ENCODE measurements at regions not wholly inside any gene's neighbourhood (a gene's known extent, or its start where the extent isn't known, plus 50 kb on each side); places are given as distances from the start of the nearest gene placed in this dataset.

GRCh38 chr18:5661179-5661578, 117.4 kb upstream of the EPB41L3 start:
- H3K4me3 Mint-ChIP-seq (ENCODE audit: unreplicated experiment): no peak overlapping the region
- no peak overlapping the region for H3K27ac Mint-ChIP-seq (ENCODE audit: unreplicated experiment)
- no peaks in the 10 kb centered on the region for H3K4me1 Mint-ChIP-seq (ENCODE audit: unreplicated experiment)
- H3K9me3 Mint-ChIP-seq (ENCODE audit: unreplicated experiment): no peaks in the 10 kb centered on the region
- TF ChIP-seq CTCF (IDR thresholded peaks at IDR 0.05): no peak
- H3K36me3 Mint-ChIP-seq (ENCODE audit: unreplicated experiment): no peaks in the 10 kb centered on the region
- no peak for DNase-seq (ENCODE audit: extremely low spot score, unreplicated experiment)
- H3K27me3 Mint-ChIP-seq (ENCODE audit: unreplicated experiment): peaks cover 12% of the 10 kb centered on the region

DNA sequence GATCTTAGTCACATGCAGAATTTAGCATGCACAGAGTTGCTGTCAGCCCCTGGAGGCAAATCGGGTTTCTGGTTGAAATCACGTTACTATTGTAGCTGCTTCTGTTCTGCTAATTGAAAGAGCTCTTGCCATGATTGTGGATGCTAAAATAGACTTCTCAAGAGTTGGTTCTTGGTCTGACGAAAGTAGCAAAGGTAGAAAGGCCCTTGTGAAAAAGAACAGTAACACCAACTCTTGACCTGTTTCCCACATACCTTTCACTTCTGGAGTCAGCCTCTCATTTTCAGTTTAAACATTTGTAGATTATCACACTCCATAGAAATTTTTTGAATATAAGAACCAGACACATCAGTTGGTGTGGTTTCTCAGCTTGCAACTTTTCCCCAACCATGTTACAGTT, 110.0 kb upstream of the EPB41L3 start:
- no peak for TF ChIP-seq CTCF (IDR thresholded peaks at IDR 0.05)
- Mint-ChIP-seq H3K36me3 (ENCODE audit: unreplicated experiment) (no peaks in the 10 kb centered on the region), H3K27me3 (ENCODE audit: unreplicated experiment) (peaks cover 13% of the 10 kb centered on the region), H3K27ac (ENCODE audit: unreplicated experiment) (no peak overlapping the region), H3K4me3 (ENCODE audit: unreplicated experiment) (no peak overlapping the region), H3K4me1 (ENCODE audit: unreplicated experiment) (no peaks in the 10 kb centered on the region), H3K9me3 (ENCODE audit: unreplicated experiment) (no peaks in the 10 kb centered on the region)
- no peak for DNase-seq (ENCODE audit: extremely low spot score, unreplicated experiment)

DNA sequence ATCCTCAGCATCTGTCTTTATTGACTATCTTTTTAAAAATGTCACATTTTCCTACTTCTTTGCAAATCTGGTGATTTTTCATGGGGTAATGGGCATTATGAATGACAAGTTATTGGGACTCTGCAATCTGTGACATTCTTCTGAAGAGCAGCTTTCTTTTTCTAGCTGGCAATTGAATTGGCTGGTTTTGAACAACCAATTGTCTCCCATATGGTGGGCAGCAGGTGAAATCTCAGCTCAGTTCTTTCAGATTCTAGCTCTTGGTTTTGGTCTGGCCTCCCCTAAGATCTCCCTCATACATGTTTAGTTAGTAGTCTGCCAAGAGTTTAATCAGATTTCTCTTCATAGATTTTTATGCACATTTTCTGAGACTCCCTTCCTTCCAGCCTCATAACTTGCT, 107.9 kb upstream of the EPB41L3 start:
- Mint-ChIP-seq H3K27me3 (ENCODE audit: unreplicated experiment) (peaks cover 15% of the 10 kb centered on the region), H3K4me1 (ENCODE audit: unreplicated experiment) (no peaks in the 10 kb centered on the region), H3K4me3 (ENCODE audit: unreplicated experiment) (no peak overlapping the region), H3K27ac (ENCODE audit: unreplicated experiment) (no peak overlapping the region), H3K9me3 (ENCODE audit: unreplicated experiment) (no peaks in the 10 kb centered on the region), H3K36me3 (ENCODE audit: unreplicated experiment) (no peaks in the 10 kb centered on the region)
- TF ChIP-seq CTCF (IDR thresholded peaks at IDR 0.05): no peak
- DNase-seq (ENCODE audit: extremely low spot score, unreplicated experiment): no peak

DNA sequence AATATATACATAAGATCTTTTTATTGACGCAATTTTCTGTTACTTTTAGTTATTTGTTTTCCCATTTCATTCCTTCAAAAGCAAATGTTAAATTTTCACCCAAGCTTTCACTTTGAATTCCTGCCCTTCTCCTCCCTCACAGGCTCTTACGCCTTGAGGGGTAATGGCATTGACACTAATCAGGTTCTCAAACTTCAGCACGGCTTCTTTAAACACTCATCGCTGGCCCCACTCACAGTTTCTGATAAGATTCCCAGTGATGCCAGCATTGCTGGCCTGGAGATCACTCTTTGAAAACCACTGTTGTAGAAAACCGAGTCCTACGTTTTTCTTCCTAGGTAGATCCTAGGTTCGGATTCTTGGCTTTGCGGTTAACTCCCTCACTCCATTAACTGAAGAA, 105.6 kb upstream of the EPB41L3 start:
- no peak for DNase-seq (ENCODE audit: extremely low spot score, unreplicated experiment)
- Mint-ChIP-seq H3K4me1 (ENCODE audit: unreplicated experiment) (no peaks in the 10 kb centered on the region), H3K4me3 (ENCODE audit: unreplicated experiment) (no peak overlapping the region), H3K9me3 (ENCODE audit: unreplicated experiment) (no peaks in the 10 kb centered on the region), H3K27me3 (ENCODE audit: unreplicated experiment) (peaks cover 16% of the 10 kb centered on the region), H3K27ac (ENCODE audit: unreplicated experiment) (no peak overlapping the region), H3K36me3 (ENCODE audit: unreplicated experiment) (no peaks in the 10 kb centered on the region)
- no peak for TF ChIP-seq CTCF (IDR thresholded peaks at IDR 0.05)

DNA sequence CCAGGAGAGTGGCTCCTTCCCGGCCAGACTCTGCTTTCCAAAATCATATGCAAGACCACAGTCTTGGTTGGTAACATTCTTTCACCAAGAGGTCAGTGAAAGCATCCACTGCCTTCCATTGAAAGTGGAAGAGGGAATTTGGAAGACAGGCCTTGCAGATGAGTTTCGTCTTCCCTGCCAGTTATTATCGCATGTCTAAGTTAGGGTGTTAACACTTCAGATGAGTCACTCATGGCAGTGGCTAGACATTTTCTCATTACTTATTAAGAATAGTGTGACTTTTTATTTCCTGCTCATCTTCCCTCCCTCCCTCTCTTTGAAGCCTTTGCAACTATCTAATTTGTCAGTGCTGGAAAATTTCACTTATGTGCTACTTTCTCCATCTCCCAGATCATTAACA, 102.9 kb upstream of the EPB41L3 start:
- no peak overlapping the region for H3K27ac Mint-ChIP-seq (ENCODE audit: unreplicated experiment)

More for the DNA sequence above, 102.9 kb upstream of the EPB41L3 start:
- H3K4me3 Mint-ChIP-seq (ENCODE audit: unreplicated experiment): no peak overlapping the region
- peaks cover 22% of the 10 kb centered on the region for H3K27me3 Mint-ChIP-seq (ENCODE audit: unreplicated experiment)
- no peak for DNase-seq (ENCODE audit: extremely low spot score, unreplicated experiment)
- H3K36me3 Mint-ChIP-seq (ENCODE audit: unreplicated experiment): no peaks in the 10 kb centered on the region
- H3K4me1 Mint-ChIP-seq (ENCODE audit: unreplicated experiment): no peaks in the 10 kb centered on the region
- H3K9me3 Mint-ChIP-seq (ENCODE audit: unreplicated experiment): no peaks in the 10 kb centered on the region
- TF ChIP-seq CTCF (IDR thresholded peaks at IDR 0.05): no peak
